G401.6 (cell line): ENCODE measurements at regions not wholly inside any gene's neighbourhood (a gene's known extent, or its start where the extent isn't known, plus 50 kb on each side); places are given as distances from the start of the nearest gene placed in this dataset.

Experiments used
- FAIRE-seq: peaks from 2 replicates; lab custom pipeline; 2012; peaks lifted over from hg19 to GRCh38; lab: Jason Lieb, UNC

GRCh38 chr12:126454581-126454980 lies 1389.3 kb downstream of the AACS start:
- FAIRE-seq: no peak

DNA sequence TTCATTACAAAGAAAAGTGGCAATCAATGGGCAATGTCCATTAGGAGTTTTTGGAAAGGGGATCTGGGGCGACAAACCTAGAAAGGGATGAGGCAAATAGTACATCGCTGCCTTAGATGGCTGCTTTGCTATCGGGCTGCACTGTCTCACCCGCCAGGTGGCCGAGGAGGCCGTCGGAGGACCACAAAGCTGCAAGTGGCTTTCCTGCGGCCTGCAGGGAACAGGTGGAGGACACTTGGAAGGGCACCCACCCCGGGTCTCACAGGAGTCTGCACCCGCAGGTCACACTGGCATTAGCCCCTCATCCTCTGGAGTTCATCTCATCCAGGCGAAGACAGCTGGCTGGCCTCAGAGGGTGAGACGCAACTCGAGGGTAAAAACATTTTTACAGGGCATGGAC lies 1392.5 kb downstream of the AACS start:
- no peak for FAIRE-seq

DNA sequence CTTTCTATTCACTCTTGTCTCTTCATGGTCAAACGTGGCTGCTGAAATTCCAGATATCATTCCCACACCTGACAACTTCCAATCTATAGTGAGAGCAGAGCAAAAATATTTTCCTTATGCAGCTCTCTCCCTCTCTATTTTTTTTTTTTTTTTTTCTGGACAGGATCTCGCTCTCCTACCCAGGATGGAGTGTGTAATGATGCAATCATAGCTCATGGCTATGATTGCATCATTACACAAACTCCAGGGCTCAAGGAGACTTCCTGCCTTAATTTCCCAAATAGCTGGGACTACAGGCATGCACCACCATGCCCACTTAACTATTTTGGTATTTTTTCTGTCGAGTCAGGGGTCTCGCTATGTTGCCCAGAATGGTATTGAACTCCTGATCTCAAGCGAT lies 1398.9 kb downstream of the AACS start:
- no peak for FAIRE-seq

DNA sequence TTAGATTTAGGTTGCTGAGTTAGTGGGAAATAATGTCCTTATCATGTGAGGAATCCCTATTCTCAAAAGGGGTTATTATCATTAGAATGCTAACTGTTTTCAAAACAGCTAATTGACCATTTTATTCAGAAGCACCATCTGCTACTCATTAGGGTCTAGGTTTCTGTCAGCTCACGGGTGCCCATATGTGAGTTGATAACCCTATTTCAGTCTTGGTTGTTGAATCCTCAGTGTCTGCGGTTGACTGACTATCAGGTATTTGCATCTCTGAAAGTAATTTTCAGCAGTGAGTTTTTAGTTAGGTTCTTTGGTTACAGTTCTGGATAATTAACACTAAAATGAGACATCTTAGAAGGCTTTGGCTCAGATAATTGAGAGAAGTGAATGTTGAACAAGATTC lies 1404.0 kb downstream of the AACS start:
- no peak for FAIRE-seq

DNA sequence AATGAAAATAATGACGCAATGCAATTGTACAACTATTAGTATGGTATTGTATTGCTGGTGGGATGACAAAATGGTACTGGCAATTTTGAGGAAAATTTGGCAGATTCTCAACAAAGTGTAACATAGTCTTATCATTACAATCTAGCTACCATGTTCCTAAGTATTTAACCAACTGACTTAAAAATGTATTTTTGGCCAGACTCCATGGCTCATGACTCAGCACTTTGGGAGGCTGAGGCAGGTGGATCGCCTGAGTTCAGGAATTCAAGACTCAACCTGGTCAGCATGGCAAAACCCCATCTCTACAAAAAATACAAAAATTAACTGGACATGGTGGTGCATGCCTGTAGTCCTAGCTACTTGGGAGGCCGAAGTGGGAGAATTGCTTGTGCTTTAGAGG lies 1409.5 kb downstream of the AACS start:
- FAIRE-seq: no peak

DNA sequence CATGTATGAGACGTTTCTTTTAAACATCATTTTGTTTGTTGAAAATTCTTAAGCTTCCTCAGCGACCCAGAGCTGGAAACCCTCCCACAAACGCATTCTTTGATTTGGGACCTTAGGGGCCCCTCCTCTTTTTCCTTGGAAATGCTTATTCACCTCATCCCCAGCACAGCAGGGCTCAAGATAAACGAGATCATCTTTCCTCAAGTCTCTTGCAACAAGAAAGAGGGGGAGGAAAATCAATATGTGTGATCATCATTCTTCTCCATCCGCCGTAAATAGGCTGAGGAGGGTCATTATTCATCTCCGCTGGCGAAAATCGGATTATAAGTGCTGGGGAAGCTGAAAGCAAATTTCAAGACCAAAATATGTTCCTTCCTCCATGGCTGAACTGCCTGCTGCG lies 1415.2 kb downstream of the AACS start:
- FAIRE-seq: no peak

- FAIRE-seq: no peak
These were observed 1416.5 kb downstream of the AACS start for GRCh38 chr12:126481688-126482087.

GRCh38 chr12:126482238-126482889 lies 1417.1 kb downstream of the AACS start:
- no peak for FAIRE-seq

GRCh38 chr12:126483145-126484068 lies 1418.2 kb downstream of the AACS start:
- FAIRE-seq: no peak

- no peak for FAIRE-seq
These were observed 1422.3 kb downstream of the AACS start for GRCh38 chr12:126487431-126487980.

DNA sequence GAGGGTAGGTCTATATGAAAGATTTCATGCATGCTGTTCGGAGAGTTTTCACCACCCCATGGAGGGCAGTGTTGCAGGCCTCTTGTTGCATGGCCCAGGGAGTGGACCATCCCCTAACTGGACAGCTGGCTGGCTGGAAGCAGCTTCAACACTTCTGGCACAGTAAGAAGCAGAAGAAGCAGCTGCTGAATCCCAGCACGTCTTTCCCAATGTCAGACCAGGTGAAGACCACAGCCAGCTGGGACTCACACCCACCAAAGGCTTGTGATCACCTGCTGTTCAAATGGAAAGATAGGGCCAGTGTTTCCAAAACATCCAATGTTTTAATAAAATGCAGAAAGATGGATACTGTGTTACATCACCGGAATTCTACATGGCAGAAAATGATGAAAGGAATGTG lies 1423.6 kb downstream of the AACS start:
- FAIRE-seq: no peak

- FAIRE-seq: no peak
These were observed 1426.9 kb downstream of the AACS start for GRCh38 chr12:126492181-126492580.

DNA sequence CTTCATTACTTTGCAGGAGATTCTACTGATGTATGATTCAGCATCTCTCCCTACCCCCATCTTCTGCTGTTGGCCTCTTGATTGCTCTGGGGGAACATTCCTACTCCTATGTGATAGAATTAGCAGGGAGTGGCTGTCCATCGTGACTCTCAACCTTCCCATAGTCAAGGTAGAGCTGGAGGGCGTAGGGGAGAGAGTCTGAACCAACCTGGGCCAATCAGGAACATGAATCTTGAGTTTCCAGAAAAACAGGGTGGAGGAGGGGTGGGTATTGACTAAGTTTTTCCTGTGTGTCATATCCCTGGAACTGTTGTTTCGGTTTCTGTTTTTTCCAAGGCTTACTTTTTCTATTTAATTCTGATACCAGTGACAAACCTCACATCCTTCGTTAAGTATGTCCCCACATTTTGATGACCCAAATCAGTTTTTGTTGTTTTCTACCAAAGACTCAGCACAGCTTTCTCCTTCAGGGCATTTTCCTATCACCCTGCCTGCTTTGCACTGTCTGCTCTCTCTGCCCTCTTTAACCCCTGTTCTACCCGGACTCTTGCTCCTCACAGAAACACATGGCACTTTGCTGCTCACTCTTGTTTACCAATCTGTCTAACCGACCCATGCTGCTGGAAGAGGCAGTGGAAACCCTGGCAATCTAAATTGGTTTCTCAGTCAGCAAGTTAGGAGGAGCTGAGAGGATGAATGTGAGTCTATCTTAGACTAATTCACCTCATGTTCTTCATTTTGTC lies 1428.3 kb downstream of the AACS start:
- FAIRE-seq: no peak

DNA sequence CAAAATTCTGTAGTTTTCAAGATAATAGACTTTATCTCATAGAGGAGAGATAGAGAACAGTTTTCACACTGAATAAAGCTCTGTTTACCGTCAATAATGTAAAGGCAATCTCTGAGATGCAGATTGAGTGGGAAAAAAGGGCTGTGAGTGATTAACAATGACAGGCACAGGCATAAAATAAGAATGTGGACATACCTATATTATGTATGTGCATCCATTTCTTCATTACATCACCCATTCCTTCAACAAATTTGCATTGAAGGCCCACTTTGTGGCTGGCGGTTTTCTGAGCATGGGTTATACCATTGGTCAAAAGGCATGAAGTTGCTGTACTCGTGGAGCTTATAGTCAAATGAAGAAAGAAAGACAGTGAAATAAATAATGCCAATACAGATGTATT lies 1431.0 kb downstream of the AACS start:
- no peak for FAIRE-seq

GRCh38 chr12:126506426-126507182 lies 1441.4 kb downstream of the AACS start:
- FAIRE-seq: no peak

DNA sequence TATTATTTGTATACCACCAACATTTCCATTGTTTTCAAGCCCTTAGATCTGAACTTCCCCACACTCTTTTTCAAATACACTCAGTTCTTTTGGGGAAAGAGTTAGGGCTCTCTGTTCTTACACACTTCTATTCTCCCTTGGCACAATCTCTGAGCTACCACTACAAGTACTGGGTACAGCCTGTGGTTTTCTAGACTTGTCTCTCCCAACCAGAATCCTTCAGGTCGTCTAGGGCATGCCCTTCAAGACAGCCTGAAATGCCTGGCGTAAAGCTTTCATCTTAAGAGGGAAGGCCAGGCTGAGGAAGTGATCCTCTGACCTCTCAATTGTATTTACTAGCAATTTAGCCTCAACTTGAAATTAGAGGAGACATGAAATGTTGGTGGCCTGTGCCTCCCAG lies 1442.0 kb downstream of the AACS start:
- FAIRE-seq: no peak

DNA sequence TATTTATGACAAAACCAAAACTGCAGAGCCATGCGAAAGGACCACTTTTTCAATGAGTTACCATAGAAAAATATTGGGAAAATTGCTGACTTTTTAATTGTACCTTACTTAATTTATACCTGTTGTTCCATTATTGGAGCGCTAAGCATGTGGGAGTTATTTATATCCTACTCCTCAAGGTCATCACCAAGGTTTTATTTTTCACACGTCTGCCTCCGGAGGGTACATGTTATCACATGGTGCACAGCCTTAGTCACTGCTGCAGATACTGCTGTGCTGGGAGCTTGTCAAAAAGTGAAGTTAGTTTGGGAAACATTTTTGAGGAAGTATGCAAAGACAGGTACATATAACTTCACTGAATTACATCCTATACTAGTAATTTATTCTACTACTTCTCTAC lies 1444.3 kb downstream of the AACS start:
- no peak for FAIRE-seq

DNA sequence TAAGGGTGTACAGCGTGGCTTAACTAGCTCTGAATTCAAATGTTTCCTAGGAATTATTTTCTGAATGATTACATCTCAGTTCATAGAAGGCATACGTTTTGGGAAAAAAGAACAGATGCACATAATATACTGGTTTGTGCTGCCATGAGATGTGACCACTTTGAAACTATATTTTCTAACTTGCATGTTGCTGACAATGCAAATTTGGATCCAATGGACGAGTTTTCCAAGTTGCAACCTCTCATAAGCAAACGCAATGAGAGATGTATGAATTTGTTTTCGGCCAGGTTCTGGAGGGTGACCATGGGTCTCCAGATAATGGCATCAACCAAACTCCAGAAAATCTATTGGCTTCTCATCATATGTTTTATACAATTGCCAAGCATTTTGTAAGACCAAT lies 1445.4 kb downstream of the AACS start:
- no peak for FAIRE-seq

DNA sequence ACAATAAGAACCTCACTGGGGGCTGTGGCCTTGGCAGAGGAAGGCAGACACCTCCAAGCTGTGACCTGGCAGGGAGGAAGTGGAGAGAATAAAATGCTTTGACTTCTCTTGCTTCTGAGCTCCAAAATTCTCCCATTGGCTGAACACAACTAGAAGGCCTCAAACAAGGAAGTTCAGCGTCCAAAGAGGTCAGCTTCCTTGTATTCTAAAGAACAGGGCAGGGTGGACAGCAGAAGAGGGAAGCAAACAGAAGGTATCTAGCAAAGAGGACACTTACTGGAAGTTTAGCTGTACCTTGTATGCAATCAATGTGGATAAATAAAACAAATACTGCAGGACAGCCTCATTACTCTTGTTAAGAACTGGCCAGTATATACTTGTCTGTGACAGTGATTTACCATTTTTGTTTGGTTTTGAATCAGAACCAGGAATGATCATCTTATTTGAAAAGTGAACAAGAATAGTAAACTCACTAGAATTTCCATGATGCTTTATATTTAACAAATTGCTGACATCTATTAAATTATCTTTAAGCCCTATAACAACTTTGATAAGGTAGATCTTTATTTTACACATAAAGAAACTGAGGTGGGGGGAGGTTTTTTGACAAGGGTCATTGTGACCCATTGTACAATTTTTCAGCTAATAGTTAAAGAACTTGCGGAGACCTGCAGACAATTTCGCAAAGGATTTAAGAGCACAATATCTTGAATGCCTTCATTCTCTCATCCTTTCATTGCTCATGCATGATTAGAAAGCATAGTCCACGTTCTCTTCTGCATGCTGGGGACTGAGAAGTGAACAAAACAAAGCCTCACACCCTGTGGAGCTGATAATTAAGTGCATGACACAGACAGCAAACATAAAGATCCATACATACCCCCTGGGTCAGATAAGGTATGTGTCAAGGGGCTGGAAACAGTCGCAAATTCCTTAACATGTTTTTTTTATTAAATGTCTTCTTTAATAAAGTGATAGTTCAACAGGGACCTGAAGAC lies 1448.0 kb downstream of the AACS start:
- no peak for FAIRE-seq

DNA sequence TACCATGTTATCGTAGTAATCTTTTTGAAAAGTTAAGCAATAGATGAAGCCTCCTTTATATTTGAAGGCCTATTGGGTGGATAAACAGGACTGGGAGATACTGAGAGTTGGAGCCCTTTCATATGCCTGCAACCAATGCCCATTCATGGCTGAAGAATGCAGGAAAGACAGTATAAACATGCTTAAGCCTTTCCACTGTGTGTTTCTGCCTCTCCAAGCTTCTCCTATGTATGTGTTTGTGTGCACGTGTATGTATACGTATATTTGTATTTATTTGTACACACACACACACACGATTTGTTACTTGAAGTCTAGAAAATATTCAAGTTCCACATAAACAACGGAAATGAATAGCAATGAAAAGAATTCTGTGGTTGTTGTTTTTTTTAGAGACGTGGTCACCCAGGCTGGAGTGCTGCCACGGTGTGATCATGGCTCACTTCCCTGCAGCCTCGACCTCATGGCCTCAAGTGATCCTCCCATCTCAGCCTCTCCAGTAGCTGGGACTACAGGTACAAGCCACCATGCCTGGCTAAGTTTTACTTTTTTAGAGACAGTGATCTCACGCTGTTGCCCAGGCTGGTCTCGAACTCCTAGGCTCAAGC lies 1453.5 kb downstream of the AACS start:
- no peak for FAIRE-seq
